H9 (cell line): ENCODE measurements at regions not wholly inside any gene's neighbourhood (a gene's known extent, or its start where the extent isn't known, plus 50 kb on each side); places are given as distances from the start of the nearest gene placed in this dataset.

Experiments
- DNase-seq: peaks from one replicate; pipeline ENCODE4 v3.0.0-alpha.2; 2017
- H2AFZ ChIP-seq: one replicate; pipeline ENCODE4 v1.6.1; 2013; ENCODE audit warnings: mild to moderate bottlenecking, low read length, control low read depth, moderate library complexity
- H2AK5ac ChIP-seq: 2 replicates; pipeline ENCODE4 v1.6.1; 2013; ENCODE audit warnings: low read length, control low read depth, mixed read lengths; ENCODE audit not compliant: insufficient read length
- H2BK120ac ChIP-seq: one replicate; pipeline ENCODE4 v1.6.1; 2013; ENCODE audit warnings: low read depth, mild to moderate bottlenecking, low read length, control low read depth, inconsistent platforms; ENCODE audit not compliant: poor library complexity, severe bottlenecking
- H2BK12ac ChIP-seq: 2 replicates; pipeline ENCODE4 v1.6.1; 2013; ENCODE audit warnings: low read length, control low read depth, mixed read lengths, low read depth; ENCODE audit not compliant: insufficient read length
- H2BK15ac ChIP-seq: 2 replicates; pipeline ENCODE4 v1.6.1; 2013; ENCODE audit warnings: low read depth, low read length, control low read depth
- H2BK20ac ChIP-seq: one replicate; pipeline ENCODE4 v1.6.1; 2013; ENCODE audit warnings: low read depth, mild to moderate bottlenecking, low read length, control low read depth, inconsistent platforms; ENCODE audit not compliant: poor library complexity, severe bottlenecking
- H2BK5ac ChIP-seq: 2 replicates; pipeline ENCODE4 v1.6.1; 2013; ENCODE audit warnings: low read length, control low read depth, mixed read lengths; ENCODE audit not compliant: insufficient read length
- H3K14ac ChIP-seq: 2 replicates; pipeline ENCODE4 v1.6.1; 2013; ENCODE audit warnings: low read length, control low read depth; ENCODE audit not compliant: insufficient read depth
- H3K18ac ChIP-seq: 2 replicates; pipeline ENCODE4 v1.6.1; 2013; ENCODE audit warnings: low read depth, mild to moderate bottlenecking, mixed read lengths, low read length, control low read depth; ENCODE audit not compliant: insufficient read length
- H3K23ac ChIP-seq: 2 replicates; pipeline ENCODE4 v1.6.1; 2013; ENCODE audit warnings: low read length, control low read depth, mixed read lengths, low read depth; ENCODE audit not compliant: insufficient read length
- H3K23me2 ChIP-seq: 2 replicates; pipeline ENCODE4 v1.6.1; 2013; ENCODE audit warnings: low read depth, mild to moderate bottlenecking, mixed read lengths, low read length, control low read depth; ENCODE audit not compliant: insufficient read length, poor library complexity, severe bottlenecking
- H3K27ac ChIP-seq: 2 replicates; pipeline ENCODE4 v1.5.1; 2013; ENCODE audit warnings: low read length, control low read depth, mixed read lengths, low read depth; ENCODE audit not compliant: insufficient read length
- H3K27me3 ChIP-seq: 2 replicates; pipeline ENCODE4 v1.6.1; 2013; ENCODE audit warnings: low read length, control low read depth, inconsistent platforms; ENCODE audit not compliant: insufficient read depth
- H3K4ac ChIP-seq: 2 replicates; pipeline ENCODE4 v1.6.1; 2013; ENCODE audit warnings: low read depth, mild to moderate bottlenecking, control low read depth, inconsistent platforms, low read length, moderate library complexity
- H3K4me1 ChIP-seq: 2 replicates; pipeline ENCODE4 v1.6.1; 2013; ENCODE audit warnings: low read length, control low read depth, inconsistent platforms; ENCODE audit not compliant: insufficient read depth
- H3K4me2 ChIP-seq: 2 replicates; pipeline ENCODE4 v1.6.1; 2013; ENCODE audit warnings: low read length, control low read depth, mixed read lengths; ENCODE audit not compliant: insufficient read length, insufficient read depth
- H3K56ac ChIP-seq: 2 replicates; pipeline ENCODE4 v1.6.1; 2013; ENCODE audit warnings: low read depth, mild to moderate bottlenecking, mixed read lengths, low read length, control low read depth; ENCODE audit not compliant: insufficient read length
- H3K79me1 ChIP-seq: 2 replicates; pipeline ENCODE4 v1.6.1; 2013; ENCODE audit warnings: low read depth, mild to moderate bottlenecking, moderate library complexity, low read length, control low read depth, inconsistent platforms; ENCODE audit not compliant: insufficient read depth, poor library complexity, severe bottlenecking
- H3K79me2 ChIP-seq: 2 replicates; pipeline ENCODE4 v1.6.1; 2013; ENCODE audit warnings: low read length, control low read depth, inconsistent platforms; ENCODE audit not compliant: insufficient read depth
- H3K9ac ChIP-seq: 2 replicates; pipeline ENCODE4 v1.6.1; 2013; ENCODE audit warnings: low read length, control low read depth, mixed read lengths; ENCODE audit not compliant: insufficient read length; ENCODE audit errors: extremely low read depth
- H3K9me3 ChIP-seq: one replicate; pipeline ENCODE4 v1.6.1; 2013; ENCODE audit warnings: low read depth, low read length, inconsistent platforms; ENCODE audit not compliant: control insufficient read depth
- H3T11ph ChIP-seq: one replicate; pipeline ENCODE4 v1.6.1; 2013; ENCODE audit warnings: mild to moderate bottlenecking, low read length, control low read depth, inconsistent platforms
- H4K20me1 ChIP-seq: one replicate; pipeline ENCODE4 v1.6.1; 2013; ENCODE audit not compliant: control insufficient read depth, insufficient read length, insufficient read depth
- H4K5ac ChIP-seq: 2 replicates; pipeline ENCODE4 v1.6.1; 2013; ENCODE audit warnings: low read depth, mild to moderate bottlenecking, mixed read lengths, low read length, control low read depth; ENCODE audit not compliant: insufficient read length
- H4K8ac ChIP-seq: replicated peaks from 2 replicates; pipeline ENCODE4 v1.6.1; 2013; ENCODE audit warnings: low read length, control low read depth, mixed read lengths, low read depth; ENCODE audit not compliant: insufficient read length
- H4K91ac ChIP-seq: 2 replicates; pipeline ENCODE4 v1.6.1; 2013; ENCODE audit warnings: low read depth, mild to moderate bottlenecking, moderate library complexity, mixed read lengths, low read length, control low read depth; ENCODE audit not compliant: insufficient read length
- H3K27ac Mint-ChIP-seq, 3 experiments: 2 replicates in 2 of 3; 3 replicates in 1 of 3; pipeline ENCODE4 v1.8.0; 2020 to 2021; ENCODE audit warnings: mixed read lengths in 3 of 3, mild to moderate bottlenecking in 1 of 3, moderate library complexity in 1 of 3
- H3K27me3 Mint-ChIP-seq: 2 replicates; pipeline ENCODE4 v1.8.0; 2021; ENCODE audit warnings: low read depth, mild to moderate bottlenecking, moderate library complexity, mixed read lengths
- H3K36me3 Mint-ChIP-seq, 3 experiments: 2 replicates in 2 of 3; 3 replicates in 1 of 3; pipeline ENCODE4 v1.8.0; 2020 to 2021; ENCODE audit warnings: low read depth in 3 of 3, mixed read lengths in 3 of 3; ENCODE audit not compliant: insufficient read depth in 1 of 3
- H3K4me1 Mint-ChIP-seq, 2 experiments: 2 replicates each; pipeline ENCODE4 v1.8.0; 2020; ENCODE audit warnings: mixed read lengths in 2 of 2
- H3K4me3 Mint-ChIP-seq, 2 experiments: 2 replicates in 1 of 2; 3 replicates in 1 of 2; pipeline ENCODE4 v1.8.0; 2020 to 2021; ENCODE audit warnings: mild to moderate bottlenecking in 2 of 2, mixed read lengths in 2 of 2, moderate library complexity in 1 of 2
- H3K9me3 Mint-ChIP-seq, 2 experiments: 2 replicates in 1 of 2; 3 replicates in 1 of 2; pipeline ENCODE4 v1.8.0; 2020; ENCODE audit warnings: mild to moderate bottlenecking in 2 of 2, mixed read lengths in 2 of 2, moderate library complexity in 1 of 2
- CTCF ChIP-seq: fragments of 200-600 bp; sonication (generic); conservative IDR thresholded peaks from 3 replicates; pipeline ENCODE4 v1.8.0; 2021; ENCODE audit warnings: antibody characterized with exemption, mild to moderate bottlenecking
- WGBS: extraction: QIAGEN DNeasy Blood & Tissue Kit; methylation state at CpG from one replicate; pipeline ENCODE4 v1.1.7; 2013; ENCODE audit warnings: missing lambda C conversion rate, low lambda C conversion rate, mixed read lengths; ENCODE audit not compliant: insufficient read length; ENCODE audit errors: extremely low coverage; 5-methylcytosine and 5-hydroxymethylcytosine counted together

DNA sequence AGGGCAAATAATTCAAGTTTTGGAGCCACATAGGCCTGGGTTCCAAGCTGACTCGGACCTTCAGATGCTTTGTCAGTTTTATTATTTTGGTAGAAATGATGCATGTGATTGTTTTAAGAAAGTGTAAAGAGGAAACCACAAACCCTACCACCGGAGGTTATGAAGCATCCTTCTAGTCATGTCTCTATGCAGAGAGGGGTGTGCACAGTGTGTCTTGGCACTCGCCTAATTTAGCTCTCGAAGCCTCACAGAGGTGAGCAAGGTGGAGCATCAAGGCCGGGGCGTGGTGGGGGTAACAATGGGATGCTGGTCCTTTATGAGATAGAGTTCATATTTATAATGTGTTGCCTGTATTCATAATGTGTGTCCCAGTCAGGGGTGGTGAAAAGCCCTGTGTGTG lies 63.7 kb upstream of the SMAD6 start:
- no peaks in the 10 kb centered on the region for H3K79me2 ChIP-seq
- H3K4ac ChIP-seq: no peak overlapping the region
- H3K27me3 ChIP-seq: no peaks in the 10 kb centered on the region
- no peaks in the 10 kb centered on the region for H3K4me1 ChIP-seq
- no peak overlapping the region for H3K56ac ChIP-seq
- H2AK5ac ChIP-seq: no peak overlapping the region
- H3K9ac ChIP-seq: no peak overlapping the region
- no peak overlapping the region for H4K8ac ChIP-seq
- H2BK120ac ChIP-seq: no peak overlapping the region
- H4K5ac ChIP-seq: no peak overlapping the region
- H3K23ac ChIP-seq: no peak overlapping the region
- no peaks in the 10 kb centered on the region for H3K36me3 Mint-ChIP-seq
- H2AFZ ChIP-seq: no peak overlapping the region
- no peak overlapping the region for H2BK12ac ChIP-seq
- no peak for TF ChIP-seq CTCF
- H3K23me2 ChIP-seq: no peaks in the 10 kb centered on the region
- WGBS: no CpG with 5 or more reads among the region's 6 CpGs
- H3K27ac Mint-ChIP-seq: no peak overlapping the region
- H4K91ac ChIP-seq: no peak overlapping the region
- no peaks in the 10 kb centered on the region for H3K9me3 Mint-ChIP-seq
- H3K18ac ChIP-seq: no peak overlapping the region
- H3K4me1 Mint-ChIP-seq: peaks cover 21 to 27% of the 10 kb centered on the region in 2 experiments
- no peak for DNase-seq
- H3K9me3 ChIP-seq: no peaks in the 10 kb centered on the region
- H3K27ac ChIP-seq: no peak overlapping the region
- H3K4me2 ChIP-seq: no peak overlapping the region
- H3K4me3 Mint-ChIP-seq: no peak overlapping the region
- H3K79me1 ChIP-seq: no peaks in the 10 kb centered on the region
- no peaks in the 10 kb centered on the region; the same call in none of the 2 replicates for H3K27me3 Mint-ChIP-seq
- no peaks in the 10 kb centered on the region for H4K20me1 ChIP-seq
- H2BK15ac ChIP-seq: no peak overlapping the region
- H2BK5ac ChIP-seq: no peak overlapping the region
- H3T11ph ChIP-seq: no peak overlapping the region
- H3K14ac ChIP-seq: no peak overlapping the region
- H2BK20ac ChIP-seq: no peak overlapping the region
